NB4 (cell line): ENCODE measurements at regions not wholly inside any gene's neighbourhood (a gene's known extent, or its start where the extent isn't known, plus 50 kb on each side); places are given as distances from the start of the nearest gene placed in this dataset.

ENCODE experiments used
- DNase-seq: peaks from one replicate; pipeline ENCODE4 v3.0.0; 2010; ENCODE audit warnings: low read depth
- H3K4me3 ChIP-seq: one replicate; pipeline ENCODE4 v1.5.1; 2011; ENCODE audit warnings: mild to moderate bottlenecking, low read depth, low read length, moderate library complexity
- CTCF ChIP-seq: IDR thresholded peaks from one replicate; pipeline ENCODE4 v1.5.1; 2012; ENCODE audit warnings: low read depth, low read length
- MAX ChIP-seq: IDR thresholded peaks from 2 replicates; pipeline ENCODE4 v1.6.1; 2011; ENCODE audit warnings: low read depth, low read length
- MYC ChIP-seq: IDR thresholded peaks from 2 replicates; pipeline ENCODE4 v1.6.1; 2011; ENCODE audit warnings: low read depth, low read length
- POLR2A ChIP-seq: IDR thresholded peaks from 2 replicates; pipeline ENCODE4 v1.6.1; 2011; ENCODE audit warnings: mild to moderate bottlenecking; ENCODE audit not compliant: insufficient read length; ENCODE audit errors: extremely low read depth

GRCh38 chr6:119598883-119599282 lies 249.3 kb upstream of the MAN1A1 start:
- DNase-seq = no peak
- no peak overlapping the region for H3K4me3 ChIP-seq
- TF ChIP-seq CTCF = no peak
- no peak for TF ChIP-seq MYC
- TF ChIP-seq MAX = no peak
- no peak for TF ChIP-seq POLR2A

- DNase-seq = no peak
- TF ChIP-seq CTCF (no peak), MYC (no peak)
Observed at GRCh38 chr6:119594907-119595306, 245.3 kb upstream of the MAN1A1 start.

GRCh38 chr6:119591235-119591634 lies 241.7 kb upstream of the MAN1A1 start:
- TF ChIP-seq MAX = no peak
- TF ChIP-seq CTCF = no peak
- TF ChIP-seq POLR2A = no peak
- TF ChIP-seq MYC = no peak
- no peak overlapping the region for H3K4me3 ChIP-seq
- DNase-seq = no peak

More at GRCh38 chr6:119594907-119595306, 245.3 kb upstream of the MAN1A1 start:
- no peak overlapping the region for H3K4me3 ChIP-seq

- DNase-seq = no peak
- no peak overlapping the region for H3K4me3 ChIP-seq
- TF ChIP-seq MYC = no peak
- TF ChIP-seq MAX = no peak
- TF ChIP-seq POLR2A = no peak
- no peak for TF ChIP-seq CTCF
Observed at GRCh38 chr6:119590066-119590465, 240.5 kb upstream of the MAN1A1 start.

GRCh38 chr6:119587537-119587936 lies 238.0 kb upstream of the MAN1A1 start:
- no peak for DNase-seq
- TF ChIP-seq MAX (no peak), CTCF (no peak), POLR2A (no peak), MYC (no peak)

GRCh38 chr6:119586250-119586882 lies 236.8 kb upstream of the MAN1A1 start:
- no peak for TF ChIP-seq MYC
- no peak for TF ChIP-seq CTCF
- TF ChIP-seq MAX = no peak
- TF ChIP-seq POLR2A = no peak
- DNase-seq = peak; percentile 4
- H3K4me3 ChIP-seq = no peak overlapping the region

More at GRCh38 chr6:119587537-119587936, 238.0 kb upstream of the MAN1A1 start:
- no peak overlapping the region for H3K4me3 ChIP-seq
